ENCODE measurements at regions not wholly inside any gene's neighbourhood (a gene's known extent, or its start where the extent isn't known, plus 50 kb on each side); places are given as distances from the start of the nearest gene placed in this dataset.

GRCh38 chr2:11045294-11045693 lies 110.0 kb upstream of the SLC66A3 start:
- intact Hi-C loops (cut with DNase I) = no loop called here
- TF ChIP-seq CTCF (IDR thresholded peaks at IDR 0.05) = no peak
- no peak overlapping the region for H3K27ac ChIP-seq
- no peaks in the 10 kb centered on the region for H3K36me3 ChIP-seq
- DNase-seq (no peak), ATAC-seq (no peak)
- H3K9me3 ChIP-seq = no peaks in the 10 kb centered on the region
- peaks cover 0 to 13% (median 0%) of the 10 kb centered on the region in 7 donors for H3K27me3 ChIP-seq
- no peaks in the 10 kb centered on the region for H3K4me1 ChIP-seq
- H3K4me3 ChIP-seq = no peak overlapping the region
- 88 to 91% methylated on average over 7 of the region's 7 CpGs for WGBS, 2 donors

GRCh38 chr2:11048335-11049008 lies 106.8 kb upstream of the SLC66A3 start:
- peaks cover 0 to 8% (median 0%) of the 10 kb centered on the region in 7 donors for H3K27me3 ChIP-seq
- DNase-seq = no peak

GRCh38 chr2:11050565-11050964 lies 104.7 kb upstream of the SLC66A3 start:
- DNase-seq = no peak
- no peak for ATAC-seq
- Histone ChIP-seq H3K4me1 (no peaks in the 10 kb centered on the region), H3K27ac (no peak overlapping the region), H3K36me3 (no peaks in the 10 kb centered on the region), H3K4me3 (no peak overlapping the region), H3K9me3 (no peaks in the 10 kb centered on the region), H3K27me3 (peaks cover 0 to 8% (median 0%) of the 10 kb centered on the region in 7 donors)
- intact Hi-C loops (cut with DNase I) = no loop called here
- 73 to 74% methylated on average over 5 of the region's 5 CpGs for WGBS, 2 donors
- TF ChIP-seq CTCF (IDR thresholded peaks at IDR 0.05) = no peak

More at GRCh38 chr2:11048335-11049008, 106.8 kb upstream of the SLC66A3 start:
- Histone ChIP-seq H3K36me3 (no peaks in the 10 kb centered on the region), H3K27ac (no peak overlapping the region), H3K4me1 (no peaks in the 10 kb centered on the region), H3K4me3 (no peak overlapping the region), H3K9me3 (no peaks in the 10 kb centered on the region)
- ATAC-seq = no peak
- TF ChIP-seq CTCF (IDR thresholded peaks at IDR 0.05) = no peak
- intact Hi-C loops (cut with DNase I) = no loop called here
- 88 to 89% methylated on average over 14 of the region's 14 CpGs for WGBS, 2 donors

GRCh38 chr2:11051280-11051679 lies 104.0 kb upstream of the SLC66A3 start:
- H3K9me3 ChIP-seq = no peaks in the 10 kb centered on the region
- ATAC-seq = no peak
- TF ChIP-seq CTCF (IDR thresholded peaks at IDR 0.05) = no peak
- DNase-seq = no peak
- H3K4me1 ChIP-seq = no peaks in the 10 kb centered on the region
- H3K4me3 ChIP-seq = no peak overlapping the region
- H3K27ac ChIP-seq = no peak overlapping the region
- intact Hi-C loops (cut with DNase I) = no loop called here
- WGBS, 2 donors = 94 to 95% methylated on average over 9 of the region's 9 CpGs
- H3K27me3 ChIP-seq = peaks cover 0 to 8% (median 0%) of the 10 kb centered on the region in 7 donors
- H3K36me3 ChIP-seq = no peaks in the 10 kb centered on the region

Measured in heart right ventricle (tissue), 16 donors.